NCI-H1417 treated with DMSO at 0.1 percent for 48 hours (cell line): ENCODE measurements at regions not wholly inside any gene's neighbourhood (a gene's known extent, or its start where the extent isn't known, plus 50 kb on each side); places are given as distances from the start of the nearest gene placed in this dataset.

Experiments
- DNase-seq: peaks from one replicate; lab custom pipeline; 2025; lab: John Stamatoyannopoulos, UW

GRCh38 chr10:88131511-88132139 lies 268.2 kb downstream of the PTEN start:
- DNase-seq = no peak

GRCh38 chr10:88136712-88137111 lies 273.3 kb downstream of the PTEN start:
- no peak for DNase-seq

- DNase-seq = no peak
Measured at GRCh38 chr10:88138319-88138848, 275.0 kb downstream of the PTEN start.

- DNase-seq = no peak
Measured at GRCh38 chr10:88147000-88147798, 283.8 kb downstream of the PTEN start.

- no peak for DNase-seq
Measured at GRCh38 chr10:88149906-88150305, 286.5 kb downstream of the PTEN start.

- no peak for DNase-seq
Measured at GRCh38 chr10:88150339-88150738, 286.9 kb downstream of the PTEN start.

- no peak for DNase-seq
Measured at GRCh38 chr10:88152728-88153133, 289.3 kb downstream of the PTEN start.

- no peak for DNase-seq
Measured at GRCh38 chr10:88154596-88155250, 291.3 kb downstream of the PTEN start.

GRCh38 chr10:88156341-88156740 lies 292.9 kb downstream of the PTEN start:
- DNase-seq = no peak

GRCh38 chr10:88157981-88158465 lies 294.6 kb downstream of the PTEN start:
- no peak for DNase-seq

- no peak for DNase-seq
Measured at GRCh38 chr10:88158526-88159122, 295.2 kb downstream of the PTEN start.

- DNase-seq = no peak
Measured at GRCh38 chr10:88159127-88159829, 295.9 kb downstream of the PTEN start.

- no peak for DNase-seq
Measured at GRCh38 chr10:88161070-88161469, 297.6 kb downstream of the PTEN start.

GRCh38 chr10:88161756-88162155 lies 298.3 kb downstream of the PTEN start:
- no peak for DNase-seq

GRCh38 chr10:88162852-88163251 lies 299.4 kb downstream of the PTEN start:
- no peak for DNase-seq

- DNase-seq = no peak
Measured at GRCh38 chr10:88163572-88163971, 300.1 kb downstream of the PTEN start.

GRCh38 chr10:88164471-88164870 lies 301.0 kb downstream of the PTEN start:
- no peak for DNase-seq

- DNase-seq = no peak
Measured at GRCh38 chr10:88165849-88166271, 302.4 kb downstream of the PTEN start.

- DNase-seq = no peak
Measured at GRCh38 chr10:88168171-88169036, 305.0 kb downstream of the PTEN start.

- DNase-seq = no peak
Measured at GRCh38 chr10:88169037-88169319, 305.6 kb downstream of the PTEN start.

- DNase-seq = no peak
Measured at GRCh38 chr10:88170628-88171027, 307.2 kb downstream of the PTEN start.
